Upper lobe of right lung (tissue), 1 donor: ENCODE measurements at regions not wholly inside any gene's neighbourhood (a gene's known extent, or its start where the extent isn't known, plus 50 kb on each side); places are given as distances from the start of the nearest gene placed in this dataset.

Experiments used
- ATAC-seq: fragments of 200-7000 bp; cut with Tn5 transposase; one replicate; pipeline ENCODE4 v1.9.1; 2020; ENCODE audit warnings: mild to moderate bottlenecking, moderate library complexity
- DNase-seq: peaks from one replicate; pipeline ENCODE4 v3.0.0-alpha.2; 2020
- H3K27ac ChIP-seq: fragments of 200-600 bp; one replicate; pipeline ENCODE4 v1.8.0; 2022
- H3K27me3 ChIP-seq: fragments of 200-600 bp; one replicate; pipeline ENCODE4 v1.8.0; 2022; ENCODE audit warnings: mild to moderate bottlenecking
- H3K36me3 ChIP-seq: fragments of 200-600 bp; one replicate; pipeline ENCODE4 v1.8.0; 2022
- H3K4me1 ChIP-seq: fragments of 200-600 bp; one replicate; pipeline ENCODE4 v1.8.0; 2022
- H3K4me3 ChIP-seq: fragments of 200-600 bp; one replicate; pipeline ENCODE4 v1.8.0; 2022; ENCODE audit warnings: mild to moderate bottlenecking
- H3K9me3 ChIP-seq: fragments of 200-600 bp; one replicate; pipeline ENCODE4 v1.8.0; 2022
- CTCF ChIP-seq: fragments of 200-600 bp; IDR thresholded peaks from one replicate; pipeline ENCODE4 v1.8.0; 2022; ENCODE audit warnings: antibody characterized with exemption
- intact Hi-C: fragments of 100-400 bp; cut with DNase I; formaldehyde crosslinking; loops from one replicate; pipeline ENCODE4 v1.11.0; 2022
- donor health status: DM: no; HTN: yes; CAD: no; lungs with severe emphysema.

GRCh38 chr12:13278249-13278787 lies 81.8 kb downstream of the EMP1 start:
- DNase-seq (peak; percentile 85), ATAC-seq (peak; percentile 93)
- Histone ChIP-seq H3K4me1 (no peaks in the 10 kb centered on the region), H3K36me3 (no peaks in the 10 kb centered on the region), H3K27ac (no peak overlapping the region), H3K4me3 (no peak overlapping the region), H3K9me3 (no peaks in the 10 kb centered on the region), H3K27me3 (peaks cover 24% of the 10 kb centered on the region)
- peak; percentile 99 for TF ChIP-seq CTCF
- intact Hi-C loops, result no loop called here

GRCh38 chr12:13277293-13277692 lies 80.8 kb downstream of the EMP1 start:
- intact Hi-C loops, result no loop called here

GRCh38 chr12:13275241-13276085 lies 78.9 kb downstream of the EMP1 start:
- no peaks in the 10 kb centered on the region for H3K4me1 ChIP-seq
- ATAC-seq, result no peak
- intact Hi-C loops, result no loop called here
- peaks cover 24% of the 10 kb centered on the region for H3K27me3 ChIP-seq
- TF ChIP-seq CTCF, result no peak
- H3K4me3 ChIP-seq, result no peak overlapping the region
- DNase-seq, result no peak
- H3K27ac ChIP-seq, result no peak overlapping the region
- no peaks in the 10 kb centered on the region for H3K36me3 ChIP-seq
- H3K9me3 ChIP-seq, result no peaks in the 10 kb centered on the region

More at GRCh38 chr12:13277293-13277692, 80.8 kb downstream of the EMP1 start:
- H3K36me3 ChIP-seq, result no peaks in the 10 kb centered on the region
- no peak overlapping the region for H3K4me3 ChIP-seq
- no peaks in the 10 kb centered on the region for H3K4me1 ChIP-seq
- H3K27ac ChIP-seq, result no peak overlapping the region
- no peak for ATAC-seq
- DNase-seq, result no peak
- no peaks in the 10 kb centered on the region for H3K9me3 ChIP-seq
- peaks cover 24% of the 10 kb centered on the region for H3K27me3 ChIP-seq
- no peak for TF ChIP-seq CTCF

- peaks cover 24% of the 10 kb centered on the region for H3K27me3 ChIP-seq
- H3K4me3 ChIP-seq, result no peak overlapping the region
- no peaks in the 10 kb centered on the region for H3K36me3 ChIP-seq
- no peak for DNase-seq
- no peak for ATAC-seq
- no peak for TF ChIP-seq CTCF
- intact Hi-C loops, result no loop called here
- no peaks in the 10 kb centered on the region for H3K9me3 ChIP-seq
- no peaks in the 10 kb centered on the region for H3K4me1 ChIP-seq
- H3K27ac ChIP-seq, result no peak overlapping the region
Measured at GRCh38 chr12:13273850-13274249, 77.3 kb downstream of the EMP1 start.

- ATAC-seq (no peak), DNase-seq (no peak)
- Histone ChIP-seq H3K4me3 (no peak overlapping the region), H3K4me1 (no peaks in the 10 kb centered on the region), H3K27me3 (peaks cover 24% of the 10 kb centered on the region), H3K27ac (no peak overlapping the region), H3K36me3 (no peaks in the 10 kb centered on the region), H3K9me3 (no peaks in the 10 kb centered on the region)
- intact Hi-C loops, result no loop called here
- no peak for TF ChIP-seq CTCF
Measured at GRCh38 chr12:13273097-13273496, 76.6 kb downstream of the EMP1 start.
